ENCODE measurements at regions not wholly inside any gene's neighbourhood (a gene's known extent, or its start where the extent isn't known, plus 50 kb on each side); places are given as distances from the start of the nearest gene placed in this dataset.
"Not testable (repeated sequence)": the region's sequence is repeated elsewhere in the genome, so short reads cannot be mapped to it uniquely, and the experiment has no call there.

- no peak for DNase-seq (ENCODE audit: low spot score)
- in situ Hi-C loops (cut with HindIII; ENCODE audit: low sequenced_read_pairs), result no loop called here
These were observed 129.3 kb upstream of the TMEM164 start for GRCh38 chrX:109873574-109873973.

DNA sequence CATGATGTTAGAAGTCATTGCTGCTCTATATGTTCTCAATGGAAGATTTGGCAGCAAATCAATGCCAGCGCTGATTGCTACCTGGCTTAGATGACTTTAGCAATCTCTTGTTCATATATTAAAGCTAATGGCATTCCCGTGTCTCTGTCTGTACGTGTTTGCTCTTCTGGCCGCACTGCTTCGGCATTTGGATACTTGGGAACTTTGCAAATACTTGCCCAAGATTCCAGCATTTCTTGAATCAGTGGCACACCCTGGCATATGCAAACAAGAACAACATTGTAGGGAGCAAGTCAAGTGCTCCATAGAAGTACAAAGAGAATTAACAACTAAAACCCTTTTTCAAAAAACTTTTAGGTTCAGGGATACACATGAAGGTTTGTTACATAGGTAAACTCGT is 128.9 kb upstream of the TMEM164 start:
- in situ Hi-C loops (cut with HindIII; ENCODE audit: low sequenced_read_pairs), result no loop called here
- no peak for DNase-seq (ENCODE audit: low spot score)

DNA sequence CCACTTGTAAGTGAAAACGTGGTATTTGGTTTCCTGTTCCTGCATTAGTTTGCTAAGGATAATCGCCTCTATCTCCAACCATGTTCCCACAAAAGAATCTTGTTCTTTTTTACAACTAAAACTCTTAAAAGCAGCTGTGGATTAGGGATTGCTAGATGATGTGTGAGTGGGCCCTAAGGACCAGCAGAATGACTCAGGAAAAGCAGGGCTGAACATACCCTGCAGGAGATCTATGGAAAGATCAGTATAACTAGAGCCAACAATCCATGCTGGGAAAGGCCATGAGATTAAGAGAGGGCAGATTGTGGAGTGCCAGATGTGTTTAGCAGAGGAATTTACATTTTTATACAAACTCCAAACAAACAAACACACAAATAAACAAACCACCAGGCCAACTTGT is 128.4 kb upstream of the TMEM164 start:
- in situ Hi-C loops (cut with HindIII; ENCODE audit: low sequenced_read_pairs), result no loop called here
- DNase-seq (ENCODE audit: low spot score), result no peak

GRCh38 chrX:109875831-109876230 is 127.1 kb upstream of the TMEM164 start:
- no peak for DNase-seq (ENCODE audit: low spot score)
- in situ Hi-C loops (cut with HindIII; ENCODE audit: low sequenced_read_pairs), result no loop called here

- no peak for DNase-seq (ENCODE audit: low spot score)
- in situ Hi-C loops (cut with HindIII; ENCODE audit: low sequenced_read_pairs), result no loop called here
These were observed 124.7 kb upstream of the TMEM164 start for GRCh38 chrX:109878236-109878635.

GRCh38 chrX:109879991-109880390 is 122.9 kb upstream of the TMEM164 start:
- in situ Hi-C loops (cut with HindIII; ENCODE audit: low sequenced_read_pairs), result no loop called here
- no peak for DNase-seq (ENCODE audit: low spot score)

GRCh38 chrX:109880629-109881028 is 122.3 kb upstream of the TMEM164 start:
- in situ Hi-C loops (cut with HindIII; ENCODE audit: low sequenced_read_pairs), result no loop called here
- DNase-seq (ENCODE audit: low spot score), result no peak

DNA sequence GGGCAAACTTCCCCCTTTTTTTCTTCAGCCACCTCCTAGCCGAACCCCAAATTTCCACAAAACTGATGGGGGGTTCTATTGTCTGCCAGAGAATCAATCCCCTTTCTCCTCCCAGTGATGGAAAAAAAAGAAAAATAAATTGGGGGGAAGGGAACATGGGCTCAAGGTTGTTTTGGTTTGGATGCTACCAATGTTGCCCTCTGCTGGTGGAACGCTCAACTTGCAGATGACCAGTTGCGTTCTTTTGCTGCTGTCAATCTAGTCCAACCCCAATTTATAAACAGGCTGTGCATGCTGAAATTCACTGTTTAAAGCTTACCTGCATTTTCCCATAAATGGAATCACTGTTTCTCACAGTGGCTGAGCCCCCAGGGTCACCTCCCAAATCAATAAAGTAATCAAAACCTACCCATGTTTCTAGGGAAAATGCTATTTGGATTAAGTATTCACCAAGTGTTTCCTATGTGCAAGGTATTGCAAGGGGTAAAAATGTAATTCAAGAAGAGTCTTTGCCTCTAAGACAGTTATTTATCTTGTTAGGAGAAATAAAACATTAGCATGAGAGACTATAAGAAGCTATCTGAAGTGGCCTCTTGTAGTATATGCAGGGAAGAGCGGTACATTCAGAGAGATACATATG is 116.7 kb upstream of the TMEM164 start:
- no peak for DNase-seq (ENCODE audit: low spot score)
- in situ Hi-C loops (cut with HindIII; ENCODE audit: low sequenced_read_pairs), result no loop called here

DNA sequence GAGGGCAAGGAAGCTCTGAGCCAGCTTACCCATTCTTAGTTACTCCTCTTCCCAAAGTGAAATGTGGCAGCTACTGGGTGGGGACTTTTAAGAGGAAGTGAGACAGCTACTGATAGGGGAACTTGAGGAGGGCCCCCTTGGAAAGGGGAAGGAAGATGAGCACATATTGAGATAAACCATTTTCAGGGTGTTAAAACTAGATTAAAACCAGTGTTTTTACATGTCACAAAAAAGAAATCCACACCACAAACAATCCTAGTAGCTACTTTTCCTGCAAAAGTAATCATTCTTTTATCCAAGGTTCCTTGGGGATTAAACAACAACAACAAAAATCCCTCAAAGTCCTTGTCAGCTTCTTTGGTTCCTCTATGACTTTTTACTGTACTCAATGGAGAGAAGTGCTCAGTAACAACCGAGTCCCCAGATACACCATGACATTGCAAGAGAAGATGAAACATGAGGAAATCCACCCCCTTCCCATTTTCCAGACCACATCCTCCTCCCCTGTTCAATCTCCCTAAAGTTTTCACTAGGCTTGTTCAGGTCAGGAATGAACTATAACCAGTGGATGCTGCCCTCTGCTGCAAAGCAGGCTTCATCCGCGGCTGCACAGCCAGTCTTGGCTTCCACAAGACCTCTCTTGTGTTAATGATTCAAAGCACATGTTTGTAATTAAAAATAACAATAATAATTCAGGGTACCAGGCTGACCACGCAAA is 113.5 kb upstream of the TMEM164 start:
- in situ Hi-C loops (cut with HindIII; ENCODE audit: low sequenced_read_pairs), result no loop called here
- peak; percentile 12 for DNase-seq (ENCODE audit: low spot score)

DNA sequence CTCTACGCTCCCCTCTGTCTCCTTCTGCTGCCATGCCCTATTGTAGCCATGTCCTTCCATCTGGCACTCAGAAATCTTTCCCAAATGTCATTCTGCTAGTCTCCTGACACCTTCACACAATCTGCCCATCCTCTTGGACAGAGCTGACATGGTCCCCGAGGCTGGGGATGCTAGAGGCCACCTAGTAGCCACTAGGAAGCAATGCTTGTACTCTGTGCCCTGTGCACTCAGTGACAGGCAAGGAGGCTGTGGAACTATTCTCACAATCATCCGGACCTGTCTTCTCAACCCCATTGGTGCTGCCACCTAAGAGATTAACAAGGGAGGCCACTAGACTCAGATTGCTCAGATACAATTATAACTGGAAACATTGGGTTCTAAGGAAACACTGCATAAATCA is 112.6 kb upstream of the TMEM164 start:
- in situ Hi-C loops (cut with HindIII; ENCODE audit: low sequenced_read_pairs), result no loop called here
- DNase-seq (ENCODE audit: low spot score), result peak; percentile 21

DNA sequence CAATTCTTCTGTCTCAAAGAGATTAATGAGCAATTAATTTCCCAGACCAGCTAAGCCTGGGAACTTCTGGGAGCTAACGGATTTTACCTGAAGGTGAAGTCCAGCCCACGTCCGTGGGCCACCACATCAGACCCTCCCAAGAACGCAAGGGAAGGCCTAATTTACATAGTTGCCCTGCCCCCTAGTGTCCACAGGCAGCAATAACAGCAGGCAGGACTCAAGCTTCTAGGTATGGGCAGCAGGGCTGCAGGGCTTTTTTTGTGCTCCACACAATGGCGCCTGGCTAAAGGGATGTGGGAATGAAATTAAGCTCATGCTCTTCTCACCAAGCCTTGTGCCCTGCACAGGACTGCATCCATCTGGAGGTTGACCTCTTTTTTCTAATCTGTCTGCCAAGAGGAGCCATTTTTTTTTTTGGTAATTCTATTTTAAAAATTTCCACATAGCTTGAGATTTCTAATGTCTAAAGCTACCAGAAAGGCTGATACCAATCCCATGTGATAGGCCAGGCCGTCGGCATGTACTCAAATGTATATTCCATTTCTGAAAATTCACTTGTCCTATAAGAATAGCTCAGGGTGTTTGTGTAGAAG is 111.9 kb upstream of the TMEM164 start:
- peak; percentile 33 for DNase-seq (ENCODE audit: low spot score)
- in situ Hi-C loops (cut with HindIII; ENCODE audit: low sequenced_read_pairs), result no loop called here

DNA sequence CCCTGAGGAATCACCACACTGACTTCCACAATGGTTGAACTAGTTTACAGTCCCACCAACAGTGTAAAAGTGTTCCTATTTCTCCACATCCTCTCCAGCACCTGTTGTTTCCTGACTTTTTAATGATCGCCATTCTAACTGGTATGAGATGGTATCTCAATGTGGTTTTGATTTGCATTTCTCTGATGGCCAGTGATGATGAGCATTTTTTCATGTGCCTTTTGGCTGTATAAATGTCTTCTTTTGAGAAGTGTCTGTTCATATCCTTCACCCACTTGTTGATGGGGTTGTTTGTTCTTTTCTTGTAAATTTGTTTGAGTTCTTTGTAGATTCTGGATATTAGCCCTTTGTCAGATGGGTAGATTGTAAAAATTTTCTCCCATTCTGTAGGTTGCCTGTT is 106.9 kb upstream of the TMEM164 start:
- in situ Hi-C loops (cut with HindIII; ENCODE audit: low sequenced_read_pairs); DNase-seq (ENCODE audit: low spot score): not testable (repeated sequence)

- no peak for DNase-seq (ENCODE audit: low spot score)
- in situ Hi-C loops (cut with HindIII; ENCODE audit: low sequenced_read_pairs), result no loop called here
These were observed 100.2 kb upstream of the TMEM164 start for GRCh38 chrX:109902665-109903064.

DNA sequence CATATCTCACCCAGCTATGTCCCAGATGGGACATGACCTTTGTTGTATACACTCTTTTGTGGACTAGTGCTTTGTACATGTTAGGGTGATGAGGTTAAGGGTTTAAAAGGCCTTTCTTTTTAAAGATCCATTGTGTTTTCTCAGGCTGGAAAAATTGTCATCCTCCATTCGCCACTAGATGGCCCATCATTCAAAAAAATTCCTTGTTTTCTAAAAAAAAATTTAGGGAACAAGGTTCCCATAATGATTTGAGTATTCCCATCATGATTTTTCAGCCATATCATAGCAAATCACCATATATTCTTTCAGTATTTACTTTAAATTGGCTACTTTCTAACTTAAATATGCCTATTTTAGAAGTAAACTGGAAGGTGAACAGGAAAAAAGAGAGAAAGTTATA is 91.9 kb upstream of the TMEM164 start:
- peak; percentile 14 for DNase-seq (ENCODE audit: low spot score)
- in situ Hi-C loops (cut with HindIII; ENCODE audit: low sequenced_read_pairs), result no loop called here

DNA sequence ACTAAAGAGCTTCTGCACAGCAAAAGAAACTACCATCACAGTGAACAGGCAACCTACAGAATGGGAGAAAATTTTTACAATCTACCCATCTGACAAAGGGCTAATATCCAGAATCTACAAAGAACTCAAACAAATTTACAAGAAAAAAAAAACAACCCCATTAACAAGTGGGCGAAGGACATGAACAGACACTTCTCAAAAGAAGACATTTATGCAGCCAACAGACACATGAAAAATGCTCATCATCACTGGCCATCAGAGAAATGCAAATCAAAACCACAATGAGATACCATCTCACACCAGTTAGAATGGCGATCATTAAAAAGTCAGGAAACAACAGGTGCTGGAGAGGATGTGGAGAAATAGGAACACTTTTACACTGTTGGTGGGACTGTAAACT is 89.9 kb upstream of the TMEM164 start:
- DNase-seq (ENCODE audit: low spot score); in situ Hi-C loops (cut with HindIII; ENCODE audit: low sequenced_read_pairs): not testable (repeated sequence)

- in situ Hi-C loops (cut with HindIII; ENCODE audit: low sequenced_read_pairs), result no loop called here
- DNase-seq (ENCODE audit: low spot score), result no peak
These were observed 88.6 kb upstream of the TMEM164 start for GRCh38 chrX:109914114-109914849.

GRCh38 chrX:109918753-109919152 is 84.2 kb upstream of the TMEM164 start:
- no peak for DNase-seq (ENCODE audit: low spot score)
- in situ Hi-C loops (cut with HindIII; ENCODE audit: low sequenced_read_pairs), result no loop called here

DNA sequence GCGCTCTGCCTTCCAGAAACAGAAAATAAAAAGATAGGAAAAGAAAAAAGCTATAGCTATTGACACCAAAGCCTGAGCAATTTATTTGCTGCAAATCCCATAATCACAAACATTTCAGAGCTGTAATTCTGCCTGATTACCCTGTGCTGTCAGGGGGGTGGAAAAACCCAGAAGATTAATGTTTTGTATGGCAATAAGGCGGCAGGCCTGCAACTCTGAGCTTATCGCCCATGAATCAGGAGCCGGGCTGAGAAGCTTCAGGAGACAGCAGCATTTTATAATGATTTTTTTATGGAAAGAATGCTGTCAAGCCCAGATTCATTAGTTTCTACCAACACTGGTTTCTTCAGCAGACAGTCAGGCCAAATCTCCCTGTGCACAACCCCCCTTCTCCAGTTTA is 82.6 kb upstream of the TMEM164 start:
- DNase-seq (ENCODE audit: low spot score), result no peak
- in situ Hi-C loops (cut with HindIII; ENCODE audit: low sequenced_read_pairs), result no loop called here

DNA sequence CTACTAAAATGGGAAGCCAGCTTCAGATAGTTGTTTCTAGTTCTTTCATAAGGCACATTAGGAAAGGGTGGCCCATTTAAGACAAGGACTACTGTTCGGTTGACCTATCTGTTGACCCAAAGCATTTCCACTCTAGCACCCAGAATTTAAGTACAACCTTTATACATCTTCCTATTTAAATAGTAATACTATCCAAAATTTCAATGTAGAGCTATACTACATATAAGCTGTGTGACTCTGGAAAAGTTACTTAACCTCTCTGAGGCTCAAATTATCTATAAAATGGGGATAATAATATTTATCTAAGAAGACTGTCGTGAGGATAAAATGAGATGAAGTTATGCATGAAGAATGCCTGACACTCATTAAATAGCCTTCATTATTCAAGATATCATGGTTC is 82.0 kb upstream of the TMEM164 start:
- in situ Hi-C loops (cut with HindIII; ENCODE audit: low sequenced_read_pairs), result no loop called here
- DNase-seq (ENCODE audit: low spot score), result no peak

DNA sequence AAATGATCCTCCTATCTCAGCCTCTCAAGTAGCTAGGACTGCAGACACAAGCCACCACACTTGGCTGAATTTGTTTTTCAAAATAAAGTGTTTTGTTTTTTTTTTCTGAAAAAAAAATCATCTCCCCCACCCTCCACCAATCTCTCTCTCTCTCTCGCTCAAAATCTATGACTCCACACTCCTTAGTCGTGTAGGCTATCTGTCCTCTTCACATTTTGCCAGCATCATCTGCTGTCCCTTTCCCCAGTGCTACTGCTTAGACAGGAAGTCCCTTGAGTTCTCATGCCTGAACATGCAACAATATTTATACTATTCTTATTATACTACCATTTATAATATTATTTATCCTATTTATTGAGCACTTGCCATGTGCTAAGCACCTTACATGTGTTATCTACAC is 80.7 kb upstream of the TMEM164 start:
- no peak for DNase-seq (ENCODE audit: low spot score)
- in situ Hi-C loops (cut with HindIII; ENCODE audit: low sequenced_read_pairs), result no loop called here
